PC-3 (cell line): ENCODE measurements at regions not wholly inside any gene's neighbourhood (a gene's known extent, or its start where the extent isn't known, plus 50 kb on each side); places are given as distances from the start of the nearest gene placed in this dataset.

Experiments
- CTCF ChIP-seq: fragments of 300-600 bp; sonication (generic); conservative IDR thresholded peaks from 2 replicates; pipeline ENCODE4 v1.5.1; 2017; ENCODE audit warnings: antibody characterized with exemption, low read depth, mild to moderate bottlenecking, low read length
- EZH2 ChIP-seq: fragments of 300-600 bp; sonication (generic); IDR thresholded peaks from one replicate; pipeline ENCODE4 v1.6.1; 2017; ENCODE audit warnings: antibody characterized with exemption, mild to moderate bottlenecking, low read length; ENCODE audit not compliant: unreplicated experiment
- EZH2phosphoT487 ChIP-seq: fragments of 300-600 bp; sonication (generic); IDR thresholded peaks from 2 replicates; pipeline ENCODE4 v1.6.1; 2018; ENCODE audit warnings: mild to moderate bottlenecking, antibody characterized with exemption, low read length, borderline replicate concordance

- TF ChIP-seq CTCF (no peak), EZH2phosphoT487 (no peak), EZH2 (no peak)
Observed at GRCh38 chr20:48098099-48098498, 312.8 kb upstream of the SULF2 start.
